ENCODE measurements at regions not wholly inside any gene's neighbourhood (a gene's known extent, or its start where the extent isn't known, plus 50 kb on each side); places are given as distances from the start of the nearest gene placed in this dataset.

DNA sequence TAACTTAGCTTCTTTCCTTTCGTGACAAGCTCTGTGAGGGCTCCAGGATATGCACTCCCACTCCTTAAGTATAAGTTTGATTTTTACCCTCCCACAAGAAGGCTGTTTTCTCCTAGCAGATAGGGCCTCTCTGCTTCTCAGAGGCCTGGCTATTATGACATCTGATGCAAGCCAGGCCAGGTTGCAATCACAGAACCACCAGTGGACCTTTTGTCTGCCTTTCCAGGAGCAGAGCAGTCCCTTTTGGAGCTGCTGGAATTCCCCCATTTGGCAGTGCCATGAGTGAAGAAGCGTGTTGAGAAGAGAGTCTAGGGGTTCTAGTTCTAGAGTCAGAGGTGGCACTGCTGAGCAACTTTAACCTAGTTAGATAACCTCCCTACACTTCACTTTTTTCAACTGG, 1004.3 kb upstream of the SEMA6D start:
- TF ChIP-seq TCF12 (IDR thresholded peaks at IDR 0.05; ENCODE audit: low read depth) (no peak), RAD21 (IDR thresholded peaks at IDR 0.05; ENCODE audit: low read depth) (no peak), ZBTB7A (IDR thresholded peaks at IDR 0.05; ENCODE audit: low read depth) (no peak), TAF1 (IDR thresholded peaks at IDR 0.05; ENCODE audit: low read depth) (no peak), CREB1 (IDR thresholded peaks at IDR 0.05; ENCODE audit: low read depth) (no peak), FOXM1 (IDR thresholded peaks at IDR 0.05; ENCODE audit: borderline replicate concordance, low read depth) (no peak), TEAD4 (IDR thresholded peaks at IDR 0.05) (no peak), EP300 (IDR thresholded peaks at IDR 0.05; ENCODE audit: borderline replicate concordance) (no peak)
- TF ChIP-seq, protein P1, sequence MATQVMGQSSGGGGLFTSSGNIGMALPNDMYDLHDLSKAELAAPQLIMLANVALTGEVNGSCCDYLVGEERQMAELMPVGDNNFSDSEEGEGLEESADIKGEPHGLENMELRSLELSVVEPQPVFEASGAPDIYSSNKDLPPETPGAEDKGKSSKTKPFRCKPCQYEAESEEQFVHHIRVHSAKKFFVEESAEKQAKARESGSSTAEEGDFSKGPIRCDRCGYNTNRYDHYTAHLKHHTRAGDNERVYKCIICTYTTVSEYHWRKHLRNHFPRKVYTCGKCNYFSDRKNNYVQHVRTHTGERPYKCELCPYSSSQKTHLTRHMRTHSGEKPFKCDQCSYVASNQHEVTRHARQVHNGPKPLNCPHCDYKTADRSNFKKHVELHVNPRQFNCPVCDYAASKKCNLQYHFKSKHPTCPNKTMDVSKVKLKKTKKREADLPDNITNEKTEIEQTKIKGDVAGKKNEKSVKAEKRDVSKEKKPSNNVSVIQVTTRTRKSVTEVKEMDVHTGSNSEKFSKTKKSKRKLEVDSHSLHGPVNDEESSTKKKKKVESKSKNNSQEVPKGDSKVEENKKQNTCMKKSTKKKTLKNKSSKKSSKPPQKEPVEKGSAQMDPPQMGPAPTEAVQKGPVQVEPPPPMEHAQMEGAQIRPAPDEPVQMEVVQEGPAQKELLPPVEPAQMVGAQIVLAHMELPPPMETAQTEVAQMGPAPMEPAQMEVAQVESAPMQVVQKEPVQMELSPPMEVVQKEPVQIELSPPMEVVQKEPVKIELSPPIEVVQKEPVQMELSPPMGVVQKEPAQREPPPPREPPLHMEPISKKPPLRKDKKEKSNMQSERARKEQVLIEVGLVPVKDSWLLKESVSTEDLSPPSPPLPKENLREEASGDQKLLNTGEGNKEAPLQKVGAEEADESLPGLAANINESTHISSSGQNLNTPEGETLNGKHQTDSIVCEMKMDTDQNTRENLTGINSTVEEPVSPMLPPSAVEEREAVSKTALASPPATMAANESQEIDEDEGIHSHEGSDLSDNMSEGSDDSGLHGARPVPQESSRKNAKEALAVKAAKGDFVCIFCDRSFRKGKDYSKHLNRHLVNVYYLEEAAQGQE (IDR thresholded peaks at IDR 0.05; ENCODE audit: low read depth) = no peak

DNA sequence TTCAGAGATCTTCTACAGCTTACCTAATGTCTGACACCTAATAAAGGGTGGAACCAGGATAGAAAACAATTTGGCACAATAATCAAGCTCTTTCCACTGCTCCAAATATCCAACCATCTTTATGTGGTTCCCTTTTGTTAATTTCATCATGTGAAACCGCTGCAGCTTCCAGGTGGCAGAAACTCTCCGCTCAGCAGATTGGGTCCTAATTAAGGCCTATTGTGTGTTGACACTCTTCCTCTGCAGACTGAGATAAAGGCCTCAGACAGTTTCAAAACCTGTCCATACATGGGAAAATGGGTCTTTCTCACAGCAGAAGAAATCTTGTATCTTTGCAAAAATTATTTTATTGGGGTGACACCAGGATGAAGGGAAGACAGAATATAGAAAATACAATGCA, 1002.4 kb upstream of the SEMA6D start:
- TF ChIP-seq, protein P2, sequence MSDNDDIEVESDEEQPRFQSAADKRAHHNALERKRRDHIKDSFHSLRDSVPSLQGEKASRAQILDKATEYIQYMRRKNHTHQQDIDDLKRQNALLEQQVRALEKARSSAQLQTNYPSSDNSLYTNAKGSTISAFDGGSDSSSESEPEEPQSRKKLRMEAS (IDR thresholded peaks at IDR 0.05) = no peak
- TF ChIP-seq CREB1 (IDR thresholded peaks at IDR 0.05; ENCODE audit: low read depth) = no peak
- no peak for TF ChIP-seq RAD21 (IDR thresholded peaks at IDR 0.05; ENCODE audit: low read depth)
- TF ChIP-seq CEBPB (IDR thresholded peaks at IDR 0.05) = no peak
- no peak for TF ChIP-seq ZBTB7A (IDR thresholded peaks at IDR 0.05; ENCODE audit: low read depth)
- TF ChIP-seq EP300 (IDR thresholded peaks at IDR 0.05; ENCODE audit: borderline replicate concordance) = no peak
- TF ChIP-seq, protein P3, sequence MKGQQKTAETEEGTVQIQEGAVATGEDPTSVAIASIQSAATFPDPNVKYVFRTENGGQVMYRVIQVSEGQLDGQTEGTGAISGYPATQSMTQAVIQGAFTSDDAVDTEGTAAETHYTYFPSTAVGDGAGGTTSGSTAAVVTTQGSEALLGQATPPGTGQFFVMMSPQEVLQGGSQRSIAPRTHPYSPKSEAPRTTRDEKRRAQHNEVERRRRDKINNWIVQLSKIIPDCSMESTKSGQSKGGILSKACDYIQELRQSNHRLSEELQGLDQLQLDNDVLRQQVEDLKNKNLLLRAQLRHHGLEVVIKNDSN (IDR thresholded peaks at IDR 0.05) = no peak
- no peak for TF ChIP-seq EGR1 (IDR thresholded peaks at IDR 0.05)
- no peak for TF ChIP-seq TEAD4 (IDR thresholded peaks at IDR 0.05)
- TF ChIP-seq FOXM1 (IDR thresholded peaks at IDR 0.05; ENCODE audit: borderline replicate concordance, low read depth) = no peak
- no peak for TF ChIP-seq TCF12 (IDR thresholded peaks at IDR 0.05; ENCODE audit: low read depth)
- TF ChIP-seq NFIC (IDR thresholded peaks at IDR 0.05) = no peak
- TF ChIP-seq, protein P1 (IDR thresholded peaks at IDR 0.05; ENCODE audit: low read depth) = no peak

DNA sequence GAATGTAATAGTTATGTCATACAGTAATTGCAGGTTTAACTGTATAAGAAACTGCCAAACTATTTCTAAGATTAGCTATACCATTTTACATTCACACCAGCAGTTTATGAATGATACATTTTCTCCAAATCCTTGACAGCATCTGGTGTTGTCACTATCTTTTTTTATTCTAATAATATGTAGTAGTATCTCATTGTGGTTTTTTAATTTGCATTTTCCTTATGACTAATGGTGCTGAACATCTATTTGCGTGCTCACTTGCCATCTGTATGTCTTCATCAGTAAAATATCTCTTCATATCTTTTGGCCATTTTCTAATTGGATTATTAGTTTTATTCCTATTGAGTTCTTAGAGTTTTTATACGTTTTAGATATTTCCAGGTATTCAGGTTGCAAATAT, 994.0 kb upstream of the SEMA6D start:
- TF ChIP-seq ZBTB7A (IDR thresholded peaks at IDR 0.05; ENCODE audit: low read depth) (no peak), CREB1 (IDR thresholded peaks at IDR 0.05; ENCODE audit: low read depth) (no peak), RAD21 (IDR thresholded peaks at IDR 0.05; ENCODE audit: low read depth) (no peak), FOXM1 (IDR thresholded peaks at IDR 0.05; ENCODE audit: borderline replicate concordance, low read depth) (no peak), EGR1 (IDR thresholded peaks at IDR 0.05) (no peak), YY1 (IDR thresholded peaks at IDR 0.05; ENCODE audit: low read depth) (no peak), CEBPB (IDR thresholded peaks at IDR 0.05) (no peak)
- TF ChIP-seq, protein P1 (IDR thresholded peaks at IDR 0.05; ENCODE audit: low read depth) = no peak
- TF ChIP-seq, protein P2 (IDR thresholded peaks at IDR 0.05) = no peak

DNA sequence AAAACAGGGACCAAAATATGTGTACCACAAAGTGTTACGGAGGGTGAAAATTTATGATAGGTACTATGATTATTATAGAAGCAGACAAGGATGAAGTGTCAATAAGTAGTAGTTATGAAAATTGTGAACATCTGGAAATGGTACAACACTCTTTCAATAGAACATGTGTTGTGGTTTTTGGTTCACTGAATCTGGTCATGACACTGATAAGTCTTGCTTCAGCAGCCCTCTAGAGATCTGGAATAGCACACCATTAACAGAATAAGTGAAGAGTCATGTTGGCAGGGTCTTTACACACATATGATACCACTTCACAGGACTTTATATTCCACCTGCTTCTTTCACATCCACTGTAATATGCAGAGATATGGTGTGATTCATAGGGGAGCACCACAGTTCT, 985.2 kb upstream of the SEMA6D start:
- no peak for TF ChIP-seq TEAD4 (IDR thresholded peaks at IDR 0.05)
- TF ChIP-seq CREB1 (IDR thresholded peaks at IDR 0.05; ENCODE audit: low read depth) = no peak
- no peak for TF ChIP-seq TAF1 (IDR thresholded peaks at IDR 0.05; ENCODE audit: low read depth)
- no peak for TF ChIP-seq TCF12 (IDR thresholded peaks at IDR 0.05; ENCODE audit: low read depth)
- TF ChIP-seq YY1 (IDR thresholded peaks at IDR 0.05; ENCODE audit: low read depth) = no peak
- TF ChIP-seq EGR1 (IDR thresholded peaks at IDR 0.05) = no peak
- TF ChIP-seq, protein P2 (IDR thresholded peaks at IDR 0.05) = no peak
- no peak for TF ChIP-seq CEBPB (IDR thresholded peaks at IDR 0.05)
- TF ChIP-seq, protein P3 (IDR thresholded peaks at IDR 0.05) = no peak
- no peak for TF ChIP-seq FOXM1 (IDR thresholded peaks at IDR 0.05; ENCODE audit: borderline replicate concordance, low read depth)
- TF ChIP-seq, protein P1 (IDR thresholded peaks at IDR 0.05; ENCODE audit: low read depth) = no peak
- TF ChIP-seq ZBTB7A (IDR thresholded peaks at IDR 0.05; ENCODE audit: low read depth) = no peak
- no peak for TF ChIP-seq EP300 (IDR thresholded peaks at IDR 0.05; ENCODE audit: borderline replicate concordance)
- no peak for TF ChIP-seq NFIC (IDR thresholded peaks at IDR 0.05)
- no peak for TF ChIP-seq RAD21 (IDR thresholded peaks at IDR 0.05; ENCODE audit: low read depth)
